ENCODE measurements at regions not wholly inside any gene's neighbourhood (a gene's known extent, or its start where the extent isn't known, plus 50 kb on each side); places are given as distances from the start of the nearest gene placed in this dataset.

DNA sequence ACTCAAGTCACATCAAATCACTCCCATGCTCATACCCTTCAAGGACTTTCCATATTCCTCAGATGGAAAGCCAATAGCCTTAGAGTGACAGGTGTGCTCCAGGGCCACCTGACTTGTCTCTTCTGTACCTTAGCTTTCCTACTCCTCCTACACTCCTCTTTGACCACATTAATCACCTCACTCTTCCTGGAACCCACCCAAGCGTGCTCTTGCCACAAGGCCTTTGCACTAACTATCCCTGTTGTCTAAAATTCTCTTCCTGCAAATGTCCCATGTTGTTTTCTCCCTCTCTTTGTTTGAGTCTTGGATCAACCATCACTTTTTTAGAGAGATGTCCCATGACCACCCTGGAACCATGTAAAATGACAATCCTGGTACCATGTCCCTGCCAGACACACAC lies 244.1 kb downstream of the AASDHPPT start (continued):
- TF ChIP-seq, protein P1, sequence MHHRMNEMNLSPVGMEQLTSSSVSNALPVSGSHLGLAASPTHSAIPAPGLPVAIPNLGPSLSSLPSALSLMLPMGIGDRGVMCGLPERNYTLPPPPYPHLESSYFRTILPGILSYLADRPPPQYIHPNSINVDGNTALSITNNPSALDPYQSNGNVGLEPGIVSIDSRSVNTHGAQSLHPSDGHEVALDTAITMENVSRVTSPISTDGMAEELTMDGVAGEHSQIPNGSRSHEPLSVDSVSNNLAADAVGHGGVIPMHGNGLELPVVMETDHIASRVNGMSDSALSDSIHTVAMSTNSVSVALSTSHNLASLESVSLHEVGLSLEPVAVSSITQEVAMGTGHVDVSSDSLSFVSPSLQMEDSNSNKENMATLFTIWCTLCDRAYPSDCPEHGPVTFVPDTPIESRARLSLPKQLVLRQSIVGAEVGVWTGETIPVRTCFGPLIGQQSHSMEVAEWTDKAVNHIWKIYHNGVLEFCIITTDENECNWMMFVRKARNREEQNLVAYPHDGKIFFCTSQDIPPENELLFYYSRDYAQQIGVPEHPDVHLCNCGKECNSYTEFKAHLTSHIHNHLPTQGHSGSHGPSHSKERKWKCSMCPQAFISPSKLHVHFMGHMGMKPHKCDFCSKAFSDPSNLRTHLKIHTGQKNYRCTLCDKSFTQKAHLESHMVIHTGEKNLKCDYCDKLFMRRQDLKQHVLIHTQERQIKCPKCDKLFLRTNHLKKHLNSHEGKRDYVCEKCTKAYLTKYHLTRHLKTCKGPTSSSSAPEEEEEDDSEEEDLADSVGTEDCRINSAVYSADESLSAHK (tag by site-specific recombination; IDR thresholded peaks at IDR 0.05) = no peak
- no peak for TF ChIP-seq ZNF19 (tag by site-specific recombination; IDR thresholded peaks at IDR 0.05; ENCODE audit: low read depth)
- TF ChIP-seq ZNF10 (tag by site-specific recombination; IDR thresholded peaks at IDR 0.05) = no peak
- TF ChIP-seq ZNF776 (tag by site-specific recombination; IDR thresholded peaks at IDR 0.05; ENCODE audit: borderline replicate concordance) = no peak
- no peak for TF ChIP-seq ZNF629 (tag by site-specific recombination; IDR thresholded peaks at IDR 0.05)

GRCh38 chr11:106322106-106322505 lies 244.6 kb downstream of the AASDHPPT start:
- TF ChIP-seq PRDM6 (tag by site-specific recombination; IDR thresholded peaks at IDR 0.05) = no peak
- H3K9me3 ChIP-seq (ENCODE audit: control insufficient read depth, insufficient read depth, low read depth, low read length) = no peaks in the 10 kb centered on the region
- H3K27ac ChIP-seq (ENCODE audit: extremely low read depth, low read depth, low read length) = no peak overlapping the region
- ChIA-PET POLR2A (no interaction called here), CTCF (no interaction called here)
- no peaks in the 10 kb centered on the region for H3K36me3 ChIP-seq (ENCODE audit: control insufficient read depth in 2 of 2, insufficient read depth in 1 of 2, low read length in 2 of 2)
- no peaks in the 10 kb centered on the region for H3K4me1 ChIP-seq (ENCODE audit: control insufficient read depth, insufficient read depth, low read length)
- H3K4me3 ChIP-seq (ENCODE audit: low read depth, low read length) = no peak overlapping the region

DNA sequence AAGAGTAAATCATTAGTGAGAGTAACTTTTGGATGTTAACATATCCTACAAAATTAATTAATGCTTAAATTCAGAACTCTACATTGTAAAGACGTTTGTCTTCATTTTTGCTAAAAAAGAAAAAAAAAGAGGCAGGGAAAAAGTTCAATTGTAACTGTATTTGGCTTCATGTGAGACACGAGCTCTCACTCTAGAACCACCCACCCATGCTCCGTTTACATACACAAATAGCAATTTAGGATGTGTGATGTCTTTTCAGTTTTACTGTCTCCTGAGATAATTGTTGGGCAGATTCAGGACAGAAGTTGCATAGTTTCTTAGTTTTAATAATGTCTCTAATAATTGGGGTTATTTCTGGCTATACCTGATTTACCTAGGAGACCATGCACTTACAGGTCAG lies 248.6 kb downstream of the AASDHPPT start:
- H3K27ac ChIP-seq (ENCODE audit: extremely low read depth, low read depth, low read length) = no peak overlapping the region
- H3K9me3 ChIP-seq (ENCODE audit: control insufficient read depth, insufficient read depth, low read depth, low read length) = no peaks in the 10 kb centered on the region
- H3K4me3 ChIP-seq (ENCODE audit: low read depth, low read length) = no peak overlapping the region
- POLR2A ChIA-PET = no interaction called here
- no peak for TF ChIP-seq ZFP41 (tag by site-specific recombination; IDR thresholded peaks at IDR 0.05; ENCODE audit: borderline replicate concordance)
- TF ChIP-seq HIC1 (tag by site-specific recombination; IDR thresholded peaks at IDR 0.05) = no peak
- no peak for TF ChIP-seq ZIC2 (tag by site-specific recombination; IDR thresholded peaks at IDR 0.05)
- no peak for TF ChIP-seq ZNF266 (tag by site-specific recombination; IDR thresholded peaks at IDR 0.05; ENCODE audit: low read depth)
- H3K36me3 ChIP-seq (ENCODE audit: control insufficient read depth in 2 of 2, insufficient read depth in 1 of 2, low read length in 2 of 2) = no peaks in the 10 kb centered on the region
- CTCF ChIA-PET = interaction anchor here (1.1 kb wide), 1 partner anchor 10 kb away, joined by 3 read pairs; no protein-coding TSS in a partner anchor
- no peaks in the 10 kb centered on the region for H3K4me1 ChIP-seq (ENCODE audit: control insufficient read depth, insufficient read depth, low read length)

DNA sequence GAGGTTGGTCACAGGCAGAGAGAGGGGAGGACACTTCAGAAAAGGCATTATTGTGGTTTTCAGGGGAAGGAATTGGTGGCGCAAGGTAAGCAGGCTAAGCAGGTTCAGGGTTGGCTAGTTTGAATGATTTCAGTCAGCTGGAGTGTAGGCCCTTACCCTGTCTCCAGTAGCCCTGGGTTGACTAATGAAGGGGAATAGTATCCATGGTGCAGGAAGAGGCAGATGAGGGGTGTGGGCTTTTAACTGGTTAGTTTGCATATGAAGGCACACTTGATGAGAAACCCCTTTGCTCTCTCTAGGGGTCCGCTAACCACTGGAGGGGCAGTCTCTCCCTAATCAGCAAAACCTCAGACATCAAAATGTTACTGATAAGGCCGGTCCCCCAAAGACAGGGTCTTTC lies 249.7 kb downstream of the AASDHPPT start:
- CTCF ChIA-PET = interaction anchor here (0.6 kb wide), 1 partner anchor 147 kb away, joined by 5 read pairs; no protein-coding TSS in a partner anchor
- H3K36me3 ChIP-seq (ENCODE audit: control insufficient read depth in 2 of 2, insufficient read depth in 1 of 2, low read length in 2 of 2) = no peaks in the 10 kb centered on the region
- POLR2A ChIA-PET = no interaction called here
- TF ChIP-seq, protein P2, sequence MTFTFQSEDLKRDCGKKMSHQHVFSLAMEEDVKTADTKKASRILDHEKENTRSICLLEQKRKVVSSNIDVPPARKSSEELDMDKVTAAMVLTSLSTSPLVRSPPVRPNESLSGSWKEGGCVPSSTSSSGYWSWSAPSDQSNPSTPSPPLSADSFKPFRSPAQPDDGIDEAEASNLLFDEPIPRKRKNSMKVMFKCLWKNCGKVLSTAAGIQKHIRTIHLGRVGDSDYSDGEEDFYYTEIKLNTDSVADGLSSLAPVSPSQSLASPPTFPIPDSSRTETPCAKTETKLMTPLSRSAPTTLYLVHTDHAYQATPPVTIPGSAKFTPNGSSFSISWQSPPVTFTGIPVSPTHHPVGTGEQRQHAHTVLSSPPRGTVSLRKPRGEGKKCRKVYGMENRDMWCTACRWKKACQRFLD (tag by site-specific recombination; IDR thresholded peaks at IDR 0.05) = no peak
- no peak for TF ChIP-seq ZNF529 (tag by site-specific recombination; IDR thresholded peaks at IDR 0.05; ENCODE audit: insufficient replicate concordance)
- no peak for TF ChIP-seq EGR2 (tag by site-specific recombination; IDR thresholded peaks at IDR 0.05; ENCODE audit: low read depth)
- no peak for TF ChIP-seq KLF16 (tag by site-specific recombination; IDR thresholded peaks at IDR 0.05)
- TF ChIP-seq ZFP69B (tag by site-specific recombination; IDR thresholded peaks at IDR 0.05) = no peak
- TF ChIP-seq ZNF335 (tag by site-specific recombination; conservative IDR thresholded peaks at IDR 0.05) = no peak
- no peak for TF ChIP-seq ZNF140 (tag by site-specific recombination; IDR thresholded peaks at IDR 0.05)
- no peak for TF ChIP-seq ZBTB26 (tag by site-specific recombination; optimal IDR thresholded peaks at IDR 0.05)
- TF ChIP-seq ZEB2 (tag by site-specific recombination; IDR thresholded peaks at IDR 0.05) = no peak
- TF ChIP-seq KLF7 (tag by site-specific recombination; IDR thresholded peaks at IDR 0.05; ENCODE audit: borderline replicate concordance) = no peak
- no peak for TF ChIP-seq OSR2 (tag by site-specific recombination; IDR thresholded peaks at IDR 0.05)
- TF ChIP-seq SP3 (tag by site-specific recombination; IDR thresholded peaks at IDR 0.05) = no peak

More for the DNA sequence above, 249.7 kb downstream of the AASDHPPT start:
- no peaks in the 10 kb centered on the region for H3K4me1 ChIP-seq (ENCODE audit: control insufficient read depth, insufficient read depth, low read length)
- no peaks in the 10 kb centered on the region for H3K9me3 ChIP-seq (ENCODE audit: control insufficient read depth, insufficient read depth, low read depth, low read length)
- H3K27ac ChIP-seq (ENCODE audit: extremely low read depth, low read depth, low read length) = no peak overlapping the region
- no peak overlapping the region for H3K4me3 ChIP-seq (ENCODE audit: low read depth, low read length)

Data from HEK293 (cell line).